SK-N-SH treated with all-trans-retinoic acid at 6 μM for 48 hours (cell line): ENCODE measurements at regions not wholly inside any gene's neighbourhood (a gene's known extent, or its start where the extent isn't known, plus 50 kb on each side); places are given as distances from the start of the nearest gene placed in this dataset.

ENCODE experiments used
- ATAC-seq: fragments of 200-7000 bp; cut with Tn5 transposase; 3 replicates; pipeline ENCODE4 v1.9.1; 2020; ENCODE audit warnings: mild to moderate bottlenecking, moderate library complexity
- ARNTL ChIP-seq: fragments of 450-650 bp; formaldehyde crosslinking; IDR thresholded peaks from 2 replicates; pipeline ENCODE4 v1.5.0; 2020; ENCODE audit warnings: low read depth, mild to moderate bottlenecking, moderate library complexity, borderline replicate concordance
- BACH2 ChIP-seq: fragments of 250-450 bp; sonication (Bioruptor Pico); IDR thresholded peaks from 2 replicates; pipeline ENCODE4 v1.9.0; 2021; ENCODE audit warnings: mild to moderate bottlenecking, borderline replicate concordance
- CREB5 ChIP-seq: fragments of 250-450 bp; sonication (Bioruptor Pico); IDR thresholded peaks from 2 replicates; pipeline ENCODE4 v1.5.1; 2020; ENCODE audit warnings: low read depth, mild to moderate bottlenecking, moderate library complexity
- ESRRG ChIP-seq: fragments of 250-450 bp; sonication (Bioruptor Pico); IDR thresholded peaks from 2 replicates; pipeline ENCODE4 v1.6.1; 2021; ENCODE audit warnings: mild to moderate bottlenecking
- GLIS3 ChIP-seq: fragments of 250-450 bp; sonication (Bioruptor Pico); IDR thresholded peaks from 2 replicates; pipeline ENCODE4 v1.5.0; 2020; ENCODE audit warnings: mild to moderate bottlenecking, moderate library complexity
- PATZ1 ChIP-seq: fragments of 250-450 bp; sonication (Bioruptor Pico); IDR thresholded peaks from 2 replicates; pipeline ENCODE4 v1.8.0; 2020; ENCODE audit warnings: mild to moderate bottlenecking, moderate library complexity, borderline replicate concordance
- POU6F1 ChIP-seq: fragments of 250-450 bp; sonication (Bioruptor Pico); IDR thresholded peaks from 2 replicates; pipeline ENCODE4 v1.8.0; 2021; ENCODE audit warnings: low read depth, mild to moderate bottlenecking, moderate library complexity, borderline replicate concordance
- PPARA ChIP-seq: fragments of 250-450 bp; sonication (Bioruptor Pico); IDR thresholded peaks from 2 replicates; pipeline ENCODE4 v1.5.0; 2020; ENCODE audit warnings: mild to moderate bottlenecking, borderline replicate concordance
- SNAI2 ChIP-seq: fragments of 250-450 bp; sonication (Bioruptor Pico); IDR thresholded peaks from 2 replicates; pipeline ENCODE4 v1.5.0; 2020; ENCODE audit warnings: mild to moderate bottlenecking, moderate library complexity
- TCF4 ChIP-seq: fragments of 250-450 bp; sonication (Bioruptor Pico); IDR thresholded peaks from 2 replicates; pipeline ENCODE4 v1.8.0; 2021; ENCODE audit warnings: mild to moderate bottlenecking, moderate library complexity, borderline replicate concordance
- TOX ChIP-seq: fragments of 250-450 bp; sonication (Bioruptor Pico); IDR thresholded peaks from 2 replicates; pipeline ENCODE4 v1.8.0; 2021; ENCODE audit warnings: mild to moderate bottlenecking, moderate library complexity, borderline replicate concordance
- ZC3H10 ChIP-seq: fragments of 250-450 bp; sonication (Bioruptor Pico); IDR thresholded peaks from 2 replicates; pipeline ENCODE4 v1.5.1; 2021; ENCODE audit warnings: mild to moderate bottlenecking, moderate library complexity
- ZFP3 ChIP-seq: fragments of 250-450 bp; sonication (Bioruptor Pico); IDR thresholded peaks from 2 replicates; pipeline ENCODE4 v1.5.0; 2020; ENCODE audit warnings: mild to moderate bottlenecking, moderate library complexity
- ZFP30 ChIP-seq: fragments of 450-650 bp; formaldehyde crosslinking; IDR thresholded peaks from 2 replicates; pipeline ENCODE4 v1.5.0; 2022; ENCODE audit warnings: mild to moderate bottlenecking, moderate library complexity
- ZNF70 ChIP-seq: fragments of 450-650 bp; formaldehyde crosslinking; IDR thresholded peaks from 2 replicates; pipeline ENCODE4 v1.5.0; 2020; ENCODE audit warnings: mild to moderate bottlenecking, moderate library complexity
- ZNF8 ChIP-seq: fragments of 450-650 bp; formaldehyde crosslinking; IDR thresholded peaks from 2 replicates; pipeline ENCODE4 v1.5.0; 2020; ENCODE audit warnings: mild to moderate bottlenecking, moderate library complexity
- TF ChIP-seq, protein P1 (sequence below): fragments of 250-450 bp; sonication (Bioruptor Pico); IDR thresholded peaks from 2 replicates; pipeline ENCODE4 v1.5.0; 2020; ENCODE audit warnings: mild to moderate bottlenecking, moderate library complexity

GRCh38 chr12:30110958-30111586 is 327.3 kb upstream of the TMTC1 start:
- TF ChIP-seq SNAI2 (CRISPR knock-in tag): no peak
- TF ChIP-seq ZNF70 (CRISPR knock-in tag): 0 out of 2 replicates have a peak, but pooled peaks have one; percentile 14
- no peak for ATAC-seq

DNA sequence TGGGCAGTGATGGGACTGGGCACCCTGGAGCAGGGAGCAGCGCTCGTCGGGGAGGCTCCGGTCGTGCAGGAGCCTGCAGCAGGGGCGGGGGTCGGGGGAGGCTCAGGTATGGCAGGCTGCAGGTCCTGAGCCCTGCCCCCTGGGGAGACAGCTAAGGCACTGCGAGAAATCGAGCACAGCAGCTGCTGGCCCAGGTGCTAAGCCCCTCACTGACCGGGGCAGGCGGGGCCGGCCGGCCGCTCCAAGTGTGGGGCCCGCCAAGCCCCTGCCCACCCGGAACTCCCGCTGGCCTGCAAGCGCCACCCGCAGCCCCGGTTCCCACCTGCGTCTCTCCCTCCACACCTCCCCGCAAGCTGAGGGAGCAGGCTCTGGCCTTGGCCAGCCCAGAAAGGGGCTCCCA is 326.8 kb upstream of the TMTC1 start:
- TF ChIP-seq, protein P1, sequence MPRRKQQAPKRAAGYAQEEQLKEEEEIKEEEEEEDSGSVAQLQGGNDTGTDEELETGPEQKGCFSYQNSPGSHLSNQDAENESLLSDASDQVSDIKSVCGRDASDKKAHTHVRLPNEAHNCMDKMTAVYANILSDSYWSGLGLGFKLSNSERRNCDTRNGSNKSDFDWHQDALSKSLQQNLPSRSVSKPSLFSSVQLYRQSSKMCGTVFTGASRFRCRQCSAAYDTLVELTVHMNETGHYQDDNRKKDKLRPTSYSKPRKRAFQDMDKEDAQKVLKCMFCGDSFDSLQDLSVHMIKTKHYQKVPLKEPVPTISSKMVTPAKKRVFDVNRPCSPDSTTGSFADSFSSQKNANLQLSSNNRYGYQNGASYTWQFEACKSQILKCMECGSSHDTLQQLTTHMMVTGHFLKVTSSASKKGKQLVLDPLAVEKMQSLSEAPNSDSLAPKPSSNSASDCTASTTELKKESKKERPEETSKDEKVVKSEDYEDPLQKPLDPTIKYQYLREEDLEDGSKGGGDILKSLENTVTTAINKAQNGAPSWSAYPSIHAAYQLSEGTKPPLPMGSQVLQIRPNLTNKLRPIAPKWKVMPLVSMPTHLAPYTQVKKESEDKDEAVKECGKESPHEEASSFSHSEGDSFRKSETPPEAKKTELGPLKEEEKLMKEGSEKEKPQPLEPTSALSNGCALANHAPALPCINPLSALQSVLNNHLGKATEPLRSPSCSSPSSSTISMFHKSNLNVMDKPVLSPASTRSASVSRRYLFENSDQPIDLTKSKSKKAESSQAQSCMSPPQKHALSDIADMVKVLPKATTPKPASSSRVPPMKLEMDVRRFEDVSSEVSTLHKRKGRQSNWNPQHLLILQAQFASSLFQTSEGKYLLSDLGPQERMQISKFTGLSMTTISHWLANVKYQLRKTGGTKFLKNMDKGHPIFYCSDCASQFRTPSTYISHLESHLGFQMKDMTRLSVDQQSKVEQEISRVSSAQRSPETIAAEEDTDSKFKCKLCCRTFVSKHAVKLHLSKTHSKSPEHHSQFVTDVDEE (CRISPR knock-in tag): no peak
- TF ChIP-seq ZC3H10: no peak
- TF ChIP-seq ZNF8 (CRISPR knock-in tag): no peak
- TF ChIP-seq BACH2: no peak
- no peak for TF ChIP-seq TOX (CRISPR knock-in tag)
- no peak for TF ChIP-seq ZFP30 (CRISPR knock-in tag)
- no peak for TF ChIP-seq SNAI2 (CRISPR knock-in tag)
- TF ChIP-seq TCF4: no peak
- no peak for TF ChIP-seq ARNTL (CRISPR knock-in tag)
- no peak for TF ChIP-seq GLIS3 (CRISPR knock-in tag)
- no peak for TF ChIP-seq ZFP3 (CRISPR knock-in tag)
- TF ChIP-seq PATZ1 (CRISPR knock-in tag): no peak
- no peak for ATAC-seq

- ATAC-seq: no peak
These were observed 324.9 kb upstream of the TMTC1 start for GRCh38 chr12:30108666-30109065.

More at GRCh38 chr12:30108666-30109065, 324.9 kb upstream of the TMTC1 start:
- TF ChIP-seq PPARA (no peak), TCF4 (no peak), GLIS3 (CRISPR knock-in tag) (no peak), PATZ1 (CRISPR knock-in tag) (no peak), ESRRG (CRISPR knock-in tag) (no peak), CREB5 (CRISPR knock-in tag) (no peak), TOX (CRISPR knock-in tag) (no peak), ZNF70 (CRISPR knock-in tag) (no peak), ARNTL (CRISPR knock-in tag) (no peak), POU6F1 (CRISPR knock-in tag) (no peak), ZFP3 (CRISPR knock-in tag) (no peak), BACH2 (no peak), ZNF8 (CRISPR knock-in tag) (no peak), ZC3H10 (no peak)
- TF ChIP-seq, protein P1 (CRISPR knock-in tag): no peak
- TF ChIP-seq, all 23 proteins: peak for 0
